GM19452 (cell line): ENCODE measurements at regions not wholly inside any gene's neighbourhood (a gene's known extent, or its start where the extent isn't known, plus 50 kb on each side); places are given as distances from the start of the nearest gene placed in this dataset.
"Not testable (repeated sequence)": the region's sequence is repeated elsewhere in the genome, so short reads cannot be mapped to it uniquely, and the experiment has no call there.

ENCODE experiments used
- ATAC-seq: cut with Tn5 transposase; IDR thresholded peaks from one replicate; pipeline ENCODE4 v1.9.1; 2021; ENCODE audit not compliant: unreplicated experiment

DNA sequence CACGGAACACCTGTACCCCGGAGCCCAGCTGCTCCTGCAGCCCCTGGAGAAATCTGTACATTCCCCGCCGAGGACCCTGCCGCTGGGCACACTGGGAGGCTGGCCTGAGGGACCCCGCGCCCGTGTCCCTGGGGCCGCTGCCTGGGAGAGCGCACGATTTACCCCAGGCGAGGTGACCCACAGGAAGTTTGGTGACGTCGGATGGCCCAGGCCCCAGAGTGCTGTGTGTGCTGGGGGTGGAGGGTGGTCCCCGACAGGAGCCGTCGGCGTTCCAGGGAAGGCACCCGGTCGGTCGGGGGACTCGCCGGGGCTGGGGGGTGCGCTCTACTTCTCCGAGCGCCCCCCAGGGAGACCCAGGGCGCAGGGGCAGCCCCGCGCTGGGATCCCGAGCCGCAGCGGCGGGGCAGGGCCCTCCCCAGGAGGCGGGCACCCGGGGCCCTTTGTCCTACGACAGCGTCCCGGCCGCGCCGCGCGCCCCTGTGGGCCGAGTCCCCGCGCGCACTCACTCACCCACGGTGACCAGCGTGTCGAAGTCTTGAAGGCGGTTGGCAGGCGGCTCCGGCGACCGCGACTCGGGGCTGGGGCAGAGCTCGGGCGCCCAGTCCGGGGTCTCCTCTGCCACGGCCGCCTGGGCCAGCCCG is 167.9 kb upstream of the PRKX start:
- ATAC-seq, result peak; percentile 47

- ATAC-seq, result not testable (repeated sequence)
Measured at GRCh38 chrX:3876393-3876792, 162.9 kb upstream of the PRKX start.

- not testable (repeated sequence) for ATAC-seq
Measured at GRCh38 chrX:3875638-3876037, 162.2 kb upstream of the PRKX start.

- not testable (repeated sequence) for ATAC-seq
Measured at GRCh38 chrX:3872226-3872879, 158.9 kb upstream of the PRKX start.

- ATAC-seq, result not testable (repeated sequence)
Measured at GRCh38 chrX:3867067-3867831, 153.8 kb upstream of the PRKX start.

DNA sequence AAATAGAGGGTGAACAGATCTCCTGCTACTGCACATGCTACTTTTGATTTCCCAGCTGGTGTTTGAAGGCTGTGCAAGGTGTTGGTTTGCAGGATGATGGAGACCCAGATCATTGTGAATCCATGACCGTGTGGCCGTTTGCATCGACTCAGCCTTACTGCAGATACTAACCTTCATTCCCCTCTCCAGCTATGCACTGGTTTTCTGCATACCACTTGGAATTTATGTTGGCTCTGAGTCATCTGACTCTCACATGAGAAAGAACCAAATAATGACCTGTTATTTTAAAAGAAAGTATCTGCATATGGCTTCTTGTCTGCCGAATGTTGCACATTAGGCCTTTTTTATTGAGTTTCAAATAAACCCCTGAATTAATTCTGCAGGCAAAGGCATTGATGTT is 144.9 kb upstream of the PRKX start:
- ATAC-seq, result not testable (repeated sequence)

DNA sequence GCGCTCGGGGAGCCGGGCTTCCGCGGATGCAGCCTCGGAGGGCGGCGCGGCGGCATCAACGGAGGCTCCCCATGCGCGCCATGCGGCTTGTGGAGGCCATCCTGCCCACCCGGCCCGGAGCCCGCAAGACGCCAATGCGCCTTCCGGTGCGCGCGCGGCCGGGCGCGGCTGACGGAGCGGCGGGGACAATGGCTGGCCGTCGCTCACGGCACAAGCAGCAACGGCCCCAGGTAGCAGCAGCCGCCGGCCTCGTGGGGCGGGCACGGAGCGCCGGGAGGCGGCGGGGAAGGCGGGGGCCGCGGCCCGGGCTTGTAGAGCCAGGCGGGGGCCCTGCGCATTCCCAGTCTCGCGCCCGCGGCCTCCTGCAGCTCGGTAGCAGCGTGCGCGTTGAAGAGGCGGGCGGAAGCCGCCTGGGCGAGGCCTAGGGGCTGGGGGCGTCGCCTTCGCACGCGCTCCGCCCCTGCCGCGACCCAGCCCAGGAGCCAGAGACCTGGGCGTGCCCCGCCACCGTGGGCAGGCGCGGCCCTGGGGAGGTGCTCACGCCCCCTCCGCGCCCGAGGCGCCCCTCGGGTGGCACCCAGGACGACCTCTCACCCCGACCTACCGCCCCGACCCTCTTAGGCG is 130.2 kb upstream of the PRKX start:
- peak; percentile 94 for ATAC-seq

GRCh38 chrX:3842822-3843521 is 129.5 kb upstream of the PRKX start:
- ATAC-seq, result peak; percentile 34

DNA sequence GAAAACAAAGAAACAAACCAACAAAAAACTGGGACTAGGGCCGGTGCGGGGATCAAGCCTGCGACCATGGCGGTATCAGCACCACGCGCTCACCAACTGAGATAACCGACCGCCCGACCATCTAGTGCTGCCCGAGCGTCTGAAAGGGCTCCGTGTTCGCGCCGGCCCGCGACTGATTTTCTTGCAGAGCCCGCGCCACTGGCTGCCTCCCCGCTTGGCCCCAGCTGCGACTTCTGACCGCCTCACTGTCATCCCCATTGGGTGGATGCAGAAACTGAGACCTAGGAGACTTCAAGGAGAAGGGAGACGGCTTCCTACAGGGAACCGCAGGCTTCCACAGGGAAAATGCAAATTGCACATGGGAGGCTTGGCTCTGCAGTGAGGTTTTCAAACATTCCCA is 125.3 kb upstream of the PRKX start:
- ATAC-seq, result not testable (repeated sequence)

DNA sequence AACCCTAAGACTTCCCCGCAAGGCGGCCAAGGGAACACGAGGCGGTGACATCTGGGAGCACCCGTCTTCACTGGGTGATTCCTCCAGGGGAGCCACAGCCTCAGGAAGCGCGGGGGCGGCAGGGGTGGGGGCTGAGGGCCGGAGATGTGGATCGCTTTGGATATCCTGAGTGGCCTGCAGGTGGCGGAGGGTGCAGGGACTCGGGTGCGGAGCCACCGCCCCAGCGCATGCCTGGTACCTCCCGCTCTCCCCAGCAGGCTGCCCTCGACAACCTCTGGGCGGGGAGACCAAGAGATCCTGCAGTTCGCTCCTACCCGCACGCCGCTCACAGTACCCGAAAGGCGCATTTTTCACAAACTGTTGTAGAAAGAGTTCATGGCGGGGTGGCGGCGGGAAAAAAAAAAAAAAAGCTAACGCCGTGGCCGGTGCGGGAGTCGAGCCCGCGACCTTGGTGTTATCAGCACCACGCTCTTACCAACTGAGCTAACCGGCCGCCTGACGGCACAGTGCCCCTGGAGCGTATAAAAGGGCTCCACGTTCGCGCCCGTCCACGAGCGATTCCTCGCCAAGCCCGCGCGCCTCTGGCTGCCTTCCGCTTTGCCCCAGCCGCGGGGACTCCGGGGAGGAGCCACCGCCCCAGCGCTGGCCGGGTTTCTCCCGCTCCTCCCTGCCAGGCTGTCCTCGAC is 124.7 kb upstream of the PRKX start:
- ATAC-seq, result not testable (repeated sequence)

DNA sequence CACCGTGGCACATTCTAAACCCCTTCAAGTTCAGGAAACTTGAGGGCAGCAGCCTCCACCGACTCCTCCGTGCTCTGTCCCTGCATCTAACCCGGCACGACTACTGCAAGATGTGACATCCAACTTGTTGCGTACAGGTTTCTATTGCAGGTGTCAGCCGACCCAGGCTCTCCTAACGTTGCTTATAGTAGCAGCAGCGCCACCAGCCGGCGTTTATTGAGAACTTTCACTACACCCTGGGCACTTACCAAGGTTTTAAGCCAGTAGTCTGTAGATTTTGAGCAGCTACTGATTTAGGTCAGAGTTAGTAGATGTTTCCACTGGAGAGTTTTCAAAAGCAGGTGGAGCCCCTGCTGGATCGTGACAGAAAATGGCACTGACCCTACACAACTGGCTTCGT is 123.8 kb upstream of the PRKX start:
- ATAC-seq, result not testable (repeated sequence)

- ATAC-seq, result not testable (repeated sequence)
Measured at GRCh38 chrX:3833761-3834542, 120.5 kb upstream of the PRKX start.

DNA sequence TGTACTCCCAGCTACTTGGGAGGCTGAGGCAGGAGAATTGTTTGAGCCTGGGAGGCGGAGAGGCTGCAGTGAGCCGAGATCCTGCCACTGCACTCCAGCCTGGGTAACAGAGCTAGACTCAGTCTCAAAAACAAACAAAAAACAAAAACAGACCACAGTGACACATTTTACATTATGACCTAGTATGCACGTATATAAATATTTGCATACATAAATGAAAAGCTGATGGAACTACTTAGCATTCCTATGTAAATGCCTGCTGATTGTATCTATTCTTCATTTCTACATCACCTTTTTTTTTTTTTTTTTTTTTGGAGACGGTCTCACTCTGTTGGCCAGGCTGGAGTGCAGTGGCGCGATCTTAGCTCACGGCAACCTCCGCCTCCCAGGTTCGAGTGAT is 116.6 kb upstream of the PRKX start:
- not testable (repeated sequence) for ATAC-seq

DNA sequence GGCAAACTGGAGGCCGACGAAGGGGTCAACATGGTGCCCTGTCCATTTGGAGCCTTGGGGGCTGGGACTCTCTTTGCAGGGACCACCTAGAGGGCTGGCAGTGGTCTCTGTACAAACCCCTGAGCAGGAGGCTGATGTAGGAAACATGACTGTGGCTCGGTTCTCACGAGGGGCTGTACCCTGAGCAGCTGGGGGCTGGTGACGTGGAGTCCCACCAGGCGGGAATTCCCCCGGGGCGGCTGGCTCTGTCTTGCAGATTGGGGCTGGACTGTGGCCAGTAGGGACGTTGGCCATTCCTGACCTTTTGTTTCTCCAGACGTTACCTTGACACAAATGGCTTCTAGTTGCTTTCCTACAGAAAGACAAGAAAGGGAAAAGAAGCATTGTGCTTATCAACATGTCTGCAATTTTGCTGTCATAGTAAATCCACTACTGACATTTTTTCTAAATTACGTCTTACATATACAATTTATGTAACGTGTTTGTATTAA is 115.6 kb upstream of the PRKX start:
- ATAC-seq, result not testable (repeated sequence)

GRCh38 chrX:3828378-3829040 is 115.1 kb upstream of the PRKX start:
- ATAC-seq, result not testable (repeated sequence)

DNA sequence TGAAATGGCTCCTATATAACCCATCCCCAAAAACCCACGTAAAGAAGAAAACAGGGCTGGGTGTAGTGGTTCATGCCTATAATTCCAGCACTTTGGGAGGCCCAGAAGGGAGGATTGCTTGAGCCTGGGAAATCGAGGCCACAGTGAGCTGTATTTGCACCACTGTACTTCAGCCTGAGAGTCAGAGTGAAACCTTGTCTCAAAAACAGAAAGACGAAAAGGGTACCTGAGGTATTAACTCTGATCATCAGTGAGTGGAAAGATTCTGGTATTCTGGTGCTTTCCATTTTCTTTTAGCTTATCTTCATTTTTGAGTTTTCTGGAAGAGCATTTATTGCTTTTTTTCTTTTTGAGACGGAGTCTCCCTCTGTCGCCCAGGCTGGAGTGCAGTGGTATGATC is 110.6 kb upstream of the PRKX start:
- ATAC-seq, result not testable (repeated sequence)

GRCh38 chrX:3820167-3820566 is 106.7 kb upstream of the PRKX start:
- ATAC-seq, result no peak

DNA sequence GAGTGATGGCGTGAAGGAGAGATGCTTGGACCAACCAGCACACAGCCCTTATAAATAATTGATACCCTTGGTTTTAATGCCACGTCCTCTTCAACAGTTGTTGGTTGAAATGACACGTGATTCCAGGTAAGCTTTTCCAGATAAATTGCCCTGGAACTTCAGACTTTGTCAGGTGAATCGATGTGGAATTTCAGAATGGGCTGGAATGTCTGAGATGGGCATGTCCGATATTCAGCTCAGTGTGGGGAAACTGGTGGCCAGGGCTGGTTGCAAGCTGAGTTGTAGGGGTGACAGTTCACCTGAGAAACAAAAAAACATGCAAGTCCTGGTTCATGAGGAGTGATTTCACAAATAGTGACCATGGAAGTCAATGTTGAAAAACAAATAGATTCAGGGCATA is 104.0 kb upstream of the PRKX start:
- ATAC-seq, result not testable (repeated sequence)
